ENCODE measurements at regions not wholly inside any gene's neighbourhood (a gene's known extent, or its start where the extent isn't known, plus 50 kb on each side); places are given as distances from the start of the nearest gene placed in this dataset.
"Not testable (repeated sequence)": the region's sequence is repeated elsewhere in the genome, so short reads cannot be mapped to it uniquely, and the experiment has no call there.

DNA sequence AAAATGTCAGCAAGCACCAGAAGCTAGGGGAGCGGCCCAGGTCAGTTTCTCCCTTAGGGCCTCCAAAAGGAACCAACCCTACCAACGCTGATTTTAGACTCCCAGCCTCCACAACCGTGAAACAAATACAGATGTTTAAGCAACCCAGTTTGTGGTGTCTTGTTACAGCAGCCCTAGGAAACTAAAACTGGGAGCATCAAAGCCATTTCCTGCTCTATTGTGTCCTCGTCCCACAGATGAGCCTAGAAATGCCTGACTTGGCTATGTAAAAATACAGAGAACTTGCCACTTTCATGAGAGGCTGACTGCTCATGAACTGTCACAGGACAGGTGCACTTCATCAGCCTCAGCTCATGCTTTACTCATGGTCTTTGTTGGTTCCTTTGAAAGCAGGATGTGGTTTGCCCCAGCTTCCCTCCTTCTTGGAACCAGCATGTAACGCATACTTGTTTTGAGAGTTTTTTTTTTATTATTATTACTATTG, 97.6 kb upstream of the SLC39A10 start:
- Histone ChIP-seq H3K4me1 (peaks cover 8 to 34% of the 10 kb centered on the region in 2 donors), H3K9me3 (no peaks in the 10 kb centered on the region), H3K27me3 (no peaks in the 10 kb centered on the region), H3K36me3 (no peaks in the 10 kb centered on the region), H3K27ac (peak overlapping the region; percentile 62 to 74), H3K4me3 (no peak overlapping the region)
- no peak for TF ChIP-seq CTCF (IDR thresholded peaks at IDR 0.05)
- intact Hi-C loops (cut with DNase I), result no loop called here
- ATAC-seq, result peak; percentile 60
- peak in 3 of 4 donors; percentile 71 to 82 (median 74) for DNase-seq

- Histone ChIP-seq H3K27me3 (no peaks in the 10 kb centered on the region), H3K4me3 (no peak overlapping the region), H3K4me1 (peaks cover 5 to 19% of the 10 kb centered on the region in 2 donors), H3K36me3 (no peaks in the 10 kb centered on the region), H3K27ac (no peak overlapping the region), H3K9me3 (no peaks in the 10 kb centered on the region)
- intact Hi-C loops (cut with DNase I), result no loop called here
- ATAC-seq, result no peak
- DNase-seq, result no peak
- no peak for TF ChIP-seq CTCF (IDR thresholded peaks at IDR 0.05)
Measured at GRCh38 chr2:195555971-195556370, 101.1 kb upstream of the SLC39A10 start.

GRCh38 chr2:195552581-195552980, 104.4 kb upstream of the SLC39A10 start:
- no peak overlapping the region for H3K4me3 ChIP-seq
- ATAC-seq (no peak), DNase-seq (no peak)
- peaks cover 0 to 9% of the 10 kb centered on the region in 2 donors for H3K9me3 ChIP-seq
- intact Hi-C loops (cut with DNase I), result no loop called here
- no peak for TF ChIP-seq CTCF (IDR thresholded peaks at IDR 0.05)
- no peaks in the 10 kb centered on the region for H3K27me3 ChIP-seq
- no peaks in the 10 kb centered on the region for H3K36me3 ChIP-seq
- H3K27ac ChIP-seq, result no peak overlapping the region
- H3K4me1 ChIP-seq, result no peaks in the 10 kb centered on the region

- H3K36me3 ChIP-seq, result no peaks in the 10 kb centered on the region
- DNase-seq, result no peak
- peaks cover 0 to 8% of the 10 kb centered on the region in 2 donors for H3K4me1 ChIP-seq
- peaks cover 0 to 12% of the 10 kb centered on the region in 2 donors for H3K9me3 ChIP-seq
- no peak for TF ChIP-seq CTCF (IDR thresholded peaks at IDR 0.05)
- no peaks in the 10 kb centered on the region for H3K27me3 ChIP-seq
- intact Hi-C loops (cut with DNase I), result no loop called here
- no peak for ATAC-seq
- no peak overlapping the region for H3K27ac ChIP-seq
- H3K4me3 ChIP-seq, result no peak overlapping the region
Measured at GRCh38 chr2:195548198-195548940, 108.7 kb upstream of the SLC39A10 start.

GRCh38 chr2:195547268-195547840, 109.7 kb upstream of the SLC39A10 start:
- H3K4me3 ChIP-seq; ATAC-seq; intact Hi-C loops (cut with DNase I); H3K27me3 ChIP-seq; H3K27ac ChIP-seq; H3K36me3 ChIP-seq: not testable (repeated sequence)
- Histone ChIP-seq H3K4me1 (peaks cover 0 to 15% of the 10 kb centered on the region in 2 donors), H3K9me3 (peaks cover 0 to 12% of the 10 kb centered on the region in 2 donors)
- DNase-seq, result peak in 1 of 4 donors; percentile 73

All from left lung (tissue), 4 donors.